ENCODE measurements at regions not wholly inside any gene's neighbourhood (a gene's known extent, or its start where the extent isn't known, plus 50 kb on each side); places are given as distances from the start of the nearest gene placed in this dataset.

GRCh38 chr12:18825138-18825537, 87.2 kb downstream of the CAPZA3 start:
- TF ChIP-seq POLR2A (IDR thresholded peaks at IDR 0.05): no peak
- no peak for TF ChIP-seq EP300 (IDR thresholded peaks at IDR 0.05)
- no peak for TF ChIP-seq CTCF (IDR thresholded peaks at IDR 0.05)

Data from stomach (tissue), 4 donors.